ENCODE measurements at regions not wholly inside any gene's neighbourhood (a gene's known extent, or its start where the extent isn't known, plus 50 kb on each side); places are given as distances from the start of the nearest gene placed in this dataset.

DNA sequence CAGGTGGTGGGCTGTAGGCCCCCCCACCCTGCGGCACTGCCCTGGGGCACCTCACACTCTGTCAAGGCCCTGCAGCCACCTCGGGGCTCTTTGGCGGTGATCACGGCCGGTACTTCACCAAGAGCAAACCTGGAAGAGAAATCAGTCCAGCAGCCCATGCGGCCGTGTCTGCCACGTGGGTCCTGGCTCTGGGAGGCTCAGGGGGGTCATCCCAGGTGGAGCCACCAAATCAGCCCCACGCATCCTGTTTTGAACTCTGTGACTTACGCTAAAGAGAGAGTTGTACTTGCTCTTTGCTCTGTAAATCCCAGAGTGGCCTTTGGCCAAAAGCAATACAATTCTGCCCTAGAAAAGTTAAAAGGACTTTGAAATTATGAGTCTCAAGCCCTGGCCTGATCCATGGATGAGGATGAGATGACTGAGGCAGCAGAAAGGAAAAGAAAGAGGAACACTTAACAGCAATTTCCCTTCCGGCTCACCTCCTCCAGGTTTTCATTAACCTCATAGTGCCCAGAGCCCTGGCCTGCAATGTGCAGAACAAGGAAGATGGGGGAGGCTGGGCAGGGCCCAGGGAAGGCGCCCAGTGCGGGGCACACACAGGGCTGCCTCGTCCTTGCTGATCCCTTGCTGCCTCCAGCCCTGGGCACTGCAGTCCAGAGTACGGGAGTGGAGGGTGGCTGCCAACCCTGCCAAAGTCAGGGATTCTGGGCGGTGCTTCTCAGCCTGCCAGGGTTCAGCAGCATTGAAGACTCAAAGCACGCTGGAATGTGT is 337.0 kb downstream of the MATN1 start:
- TF ChIP-seq POLR2A (IDR thresholded peaks at IDR 0.05; ENCODE audit: extremely low read depth, insufficient read length) (no peak), MYC (IDR thresholded peaks at IDR 0.05; ENCODE audit: low read depth, low read length) (no peak)
- TF ChIP-seq, protein P1, sequence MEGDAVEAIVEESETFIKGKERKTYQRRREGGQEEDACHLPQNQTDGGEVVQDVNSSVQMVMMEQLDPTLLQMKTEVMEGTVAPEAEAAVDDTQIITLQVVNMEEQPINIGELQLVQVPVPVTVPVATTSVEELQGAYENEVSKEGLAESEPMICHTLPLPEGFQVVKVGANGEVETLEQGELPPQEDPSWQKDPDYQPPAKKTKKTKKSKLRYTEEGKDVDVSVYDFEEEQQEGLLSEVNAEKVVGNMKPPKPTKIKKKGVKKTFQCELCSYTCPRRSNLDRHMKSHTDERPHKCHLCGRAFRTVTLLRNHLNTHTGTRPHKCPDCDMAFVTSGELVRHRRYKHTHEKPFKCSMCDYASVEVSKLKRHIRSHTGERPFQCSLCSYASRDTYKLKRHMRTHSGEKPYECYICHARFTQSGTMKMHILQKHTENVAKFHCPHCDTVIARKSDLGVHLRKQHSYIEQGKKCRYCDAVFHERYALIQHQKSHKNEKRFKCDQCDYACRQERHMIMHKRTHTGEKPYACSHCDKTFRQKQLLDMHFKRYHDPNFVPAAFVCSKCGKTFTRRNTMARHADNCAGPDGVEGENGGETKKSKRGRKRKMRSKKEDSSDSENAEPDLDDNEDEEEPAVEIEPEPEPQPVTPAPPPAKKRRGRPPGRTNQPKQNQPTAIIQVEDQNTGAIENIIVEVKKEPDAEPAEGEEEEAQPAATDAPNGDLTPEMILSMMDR (IDR thresholded peaks at IDR 0.05; ENCODE audit: low read depth, low read length), result no peak
- DNase-seq (ENCODE audit: low read depth), result no peak
- no peak overlapping the region for H3K4me3 ChIP-seq (ENCODE audit: low read depth, low read length)

DNA sequence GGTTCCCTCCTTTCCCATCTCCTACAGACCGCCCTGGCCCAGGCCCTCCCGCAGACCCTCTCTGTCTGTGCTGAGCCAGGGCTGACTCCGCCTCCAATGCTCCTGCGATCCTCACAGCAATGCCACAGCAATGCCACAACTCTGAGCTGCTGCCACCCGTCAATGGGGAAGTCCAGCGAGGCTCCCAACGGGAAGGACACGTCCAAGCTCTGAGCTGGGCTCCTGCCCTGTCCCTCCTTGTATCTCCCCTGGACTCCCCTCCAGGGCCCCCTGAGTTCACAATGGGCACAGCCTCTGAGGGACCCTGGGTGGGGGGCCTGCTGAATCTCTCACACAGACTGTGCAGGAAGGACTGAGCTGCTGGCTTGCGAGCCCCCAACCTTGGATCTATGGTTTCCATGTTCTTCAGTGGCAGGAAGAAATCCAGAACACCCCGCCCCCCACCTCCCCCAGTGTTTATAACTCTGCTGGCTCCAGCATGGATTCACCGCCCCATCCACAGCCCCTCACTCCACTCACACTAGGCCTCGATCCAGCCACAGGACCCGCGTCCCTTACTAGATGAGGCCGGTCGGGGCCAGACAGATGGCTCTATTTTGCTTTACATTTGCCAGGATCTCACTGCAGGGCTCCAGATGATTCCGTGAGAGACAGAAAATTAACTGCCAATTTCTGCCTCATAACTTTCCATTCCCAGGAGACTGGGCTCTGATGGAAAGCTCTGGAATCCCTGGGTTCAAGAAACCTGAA is 338.0 kb downstream of the MATN1 start:
- TF ChIP-seq POLR2A (IDR thresholded peaks at IDR 0.05; ENCODE audit: extremely low read depth, insufficient read length) (no peak), MYC (IDR thresholded peaks at IDR 0.05; ENCODE audit: low read depth, low read length) (no peak)
- TF ChIP-seq, protein P1 (IDR thresholded peaks at IDR 0.05; ENCODE audit: low read depth, low read length), result no peak
- TF ChIP-seq, protein P2, sequence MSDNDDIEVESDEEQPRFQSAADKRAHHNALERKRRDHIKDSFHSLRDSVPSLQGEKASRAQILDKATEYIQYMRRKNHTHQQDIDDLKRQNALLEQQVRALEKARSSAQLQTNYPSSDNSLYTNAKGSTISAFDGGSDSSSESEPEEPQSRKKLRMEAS (IDR thresholded peaks at IDR 0.05; ENCODE audit: low read depth, low read length), result no peak
- H3K4me3 ChIP-seq (ENCODE audit: low read depth, low read length), result no peak overlapping the region
- DNase-seq (ENCODE audit: low read depth), result no peak

DNA sequence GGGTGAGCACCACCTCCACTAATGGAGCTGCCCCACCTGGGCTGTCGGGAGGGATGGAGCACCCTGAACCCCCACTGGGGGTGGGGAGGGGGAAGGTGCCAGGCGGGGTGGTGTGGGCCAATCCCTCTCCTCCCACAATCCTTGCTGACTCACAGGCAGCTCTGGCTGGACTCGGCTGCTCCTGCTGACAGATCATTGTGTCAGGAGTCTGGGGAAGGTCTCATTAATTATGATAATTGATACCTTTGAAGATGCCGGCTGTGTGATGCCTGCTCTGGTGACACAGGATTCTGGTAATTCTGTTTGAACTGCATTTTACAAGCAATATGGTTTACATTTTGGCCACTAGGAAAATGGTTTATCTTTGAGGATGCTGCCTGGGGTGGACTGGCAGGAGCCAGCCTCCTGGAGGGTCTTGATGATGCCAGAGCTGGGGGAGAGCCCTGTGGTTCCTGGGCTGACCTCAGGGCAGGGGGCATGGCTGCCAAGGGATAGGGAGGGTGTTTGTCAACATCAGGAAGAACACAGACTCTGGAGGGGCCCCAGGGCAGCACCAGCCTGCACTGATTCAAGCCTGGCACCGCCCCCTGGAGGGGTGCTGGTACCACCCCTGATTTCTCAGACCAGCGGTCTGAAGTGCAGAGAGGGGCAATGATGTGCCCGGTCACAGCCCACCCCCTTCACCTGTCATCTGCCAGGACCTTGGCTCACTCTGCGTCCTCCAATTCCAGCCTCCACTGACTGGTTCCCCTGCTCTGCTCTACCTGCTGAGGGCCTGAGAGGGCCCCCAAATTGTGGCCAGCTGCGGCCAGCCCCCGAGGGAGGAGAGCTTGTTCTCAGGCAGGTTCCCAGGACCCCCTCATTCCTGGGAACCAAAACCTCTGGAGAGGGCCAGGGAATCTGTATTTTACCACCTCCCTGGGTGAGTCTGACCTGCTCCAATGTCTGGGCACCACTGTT is 338.8 kb downstream of the MATN1 start:
- no peak for DNase-seq (ENCODE audit: low read depth)
- no peak for TF ChIP-seq POLR2A (IDR thresholded peaks at IDR 0.05; ENCODE audit: extremely low read depth, insufficient read length)
- TF ChIP-seq, protein P1 (IDR thresholded peaks at IDR 0.05; ENCODE audit: low read depth, low read length), result no peak
- TF ChIP-seq, protein P2 (IDR thresholded peaks at IDR 0.05; ENCODE audit: low read depth, low read length), result no peak
- TF ChIP-seq MYC (IDR thresholded peaks at IDR 0.05; ENCODE audit: low read depth, low read length), result no peak

DNA sequence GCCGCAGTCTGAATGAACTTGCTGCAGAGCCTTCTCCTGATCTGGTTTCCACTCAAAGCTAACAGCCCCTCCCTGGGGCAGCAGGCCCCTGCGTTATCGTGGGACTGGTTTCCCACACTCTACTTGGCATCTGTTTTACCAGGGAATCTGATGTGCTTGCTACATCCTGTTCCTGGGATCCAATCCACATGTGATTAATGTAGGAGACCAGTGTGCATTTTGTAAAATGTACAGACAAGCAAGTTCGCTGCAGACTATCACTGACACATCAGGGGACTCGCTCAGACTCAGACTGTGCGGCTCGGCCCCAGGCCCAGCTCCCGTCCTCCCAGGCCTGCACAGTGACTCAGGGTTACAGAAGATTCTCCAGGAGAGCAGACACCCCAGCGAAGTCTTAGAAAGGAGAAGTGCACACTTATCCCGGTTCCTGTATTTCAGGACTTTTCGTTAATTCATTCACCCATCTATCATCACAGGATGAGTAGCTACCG is 340.1 kb downstream of the MATN1 start:
- no peak overlapping the region for H3K4me3 ChIP-seq (ENCODE audit: low read depth, low read length)
- DNase-seq (ENCODE audit: low read depth), result no peak
- no peak for TF ChIP-seq MYC (IDR thresholded peaks at IDR 0.05; ENCODE audit: low read depth, low read length)

More for the DNA sequence above, 338.8 kb downstream of the MATN1 start:
- no peak overlapping the region for H3K4me3 ChIP-seq (ENCODE audit: low read depth, low read length)

DNA sequence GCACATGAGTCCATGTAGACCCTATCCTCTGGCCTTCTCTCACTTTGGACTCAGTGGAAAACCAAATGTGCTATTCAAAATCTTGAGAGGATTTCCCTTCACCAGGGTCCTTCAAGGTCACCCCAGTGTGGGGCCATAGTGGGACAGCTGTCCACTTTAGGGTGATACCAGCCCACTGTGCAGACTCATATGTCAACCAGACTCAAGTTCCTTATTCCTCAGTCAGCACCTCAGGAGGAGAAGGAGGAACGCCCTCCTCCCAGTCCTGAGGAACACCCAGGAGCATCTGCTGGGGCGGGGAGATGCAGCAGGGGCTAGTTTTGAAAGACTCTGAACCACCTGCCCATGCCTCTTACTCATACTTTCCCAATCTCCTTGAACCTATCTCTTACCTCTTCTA is 340.9 kb downstream of the MATN1 start:
- TF ChIP-seq MYC (IDR thresholded peaks at IDR 0.05; ENCODE audit: low read depth, low read length) (no peak), POLR2A (IDR thresholded peaks at IDR 0.05; ENCODE audit: extremely low read depth, insufficient read length) (no peak)
- TF ChIP-seq, protein P1 (IDR thresholded peaks at IDR 0.05; ENCODE audit: low read depth, low read length), result no peak
- TF ChIP-seq, protein P2 (IDR thresholded peaks at IDR 0.05; ENCODE audit: low read depth, low read length), result no peak
- DNase-seq (ENCODE audit: low read depth), result no peak
- H3K4me3 ChIP-seq (ENCODE audit: low read depth, low read length), result no peak overlapping the region

Measured in NB4 (cell line).